Glutamatergic neuron (in vitro differentiated cells): ENCODE measurements at regions not wholly inside any gene's neighbourhood (a gene's known extent, or its start where the extent isn't known, plus 50 kb on each side); places are given as distances from the start of the nearest gene placed in this dataset.
"Not testable (repeated sequence)": the region's sequence is repeated elsewhere in the genome, so short reads cannot be mapped to it uniquely, and the experiment has no call there.

ENCODE experiments used
- DNase-seq: peaks from one replicate; pipeline ENCODE4 v3.0.0; 2022
- H3K27ac Mint-ChIP-seq: one replicate; pipeline ENCODE4 v1.8.0; 2020; ENCODE audit warnings: mild to moderate bottlenecking, mixed read lengths, inconsistent platforms; ENCODE audit not compliant: unreplicated experiment
- H3K27me3 Mint-ChIP-seq: one replicate; pipeline ENCODE4 v1.8.0; 2020; ENCODE audit warnings: mild to moderate bottlenecking, moderate library complexity, mixed read lengths, inconsistent platforms; ENCODE audit not compliant: unreplicated experiment
- H3K36me3 Mint-ChIP-seq: one replicate; pipeline ENCODE4 v1.8.0; 2020; ENCODE audit warnings: mild to moderate bottlenecking, mixed read lengths, inconsistent platforms; ENCODE audit not compliant: unreplicated experiment
- H3K4me1 Mint-ChIP-seq: one replicate; pipeline ENCODE4 v1.8.0; 2020; ENCODE audit warnings: mild to moderate bottlenecking, low read depth, mixed read lengths, inconsistent platforms; ENCODE audit not compliant: unreplicated experiment
- H3K4me3 Mint-ChIP-seq: one replicate; pipeline ENCODE4 v1.8.0; 2020; ENCODE audit warnings: mild to moderate bottlenecking, mixed read lengths, inconsistent platforms; ENCODE audit not compliant: unreplicated experiment
- H3K9me3 Mint-ChIP-seq: one replicate; pipeline ENCODE4 v1.8.0; 2020; ENCODE audit warnings: mild to moderate bottlenecking, moderate library complexity, mixed read lengths, inconsistent platforms; ENCODE audit not compliant: unreplicated experiment
- CTCF ChIP-seq: fragments of 200-600 bp; sonication (generic); IDR thresholded peaks from one replicate; pipeline ENCODE4 v1.5.0; 2021; ENCODE audit not compliant: partially characterized antibody, unreplicated experiment

GRCh38 chr1:232732344-232732910, 72.8 kb upstream of the MAP10 start:
- no peak for TF ChIP-seq CTCF
- H3K9me3 Mint-ChIP-seq: peaks cover 3% of the 10 kb centered on the region

DNA sequence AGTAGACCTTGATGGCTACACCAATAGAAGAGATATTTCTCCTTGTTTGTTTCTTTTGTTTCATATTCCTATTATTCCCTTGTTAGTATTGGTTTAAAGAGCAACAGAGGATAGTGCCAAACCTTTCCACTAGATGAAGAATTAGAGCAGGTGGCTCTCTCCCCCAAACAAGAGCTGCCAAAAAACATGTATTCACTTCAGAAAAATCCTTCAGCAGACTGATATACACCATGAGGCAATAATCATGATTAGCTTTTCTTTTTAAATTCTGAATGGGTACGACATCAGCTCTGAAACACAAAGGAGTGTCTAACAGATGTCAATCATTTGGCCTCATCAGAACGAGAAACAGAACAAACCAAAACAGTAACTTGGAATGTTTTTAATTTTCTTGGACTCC, 67.3 kb upstream of the MAP10 start:
- H3K36me3 Mint-ChIP-seq: no peaks in the 10 kb centered on the region
- H3K4me3 Mint-ChIP-seq: no peak overlapping the region
- TF ChIP-seq CTCF: no peak
- H3K9me3 Mint-ChIP-seq: peaks cover 3% of the 10 kb centered on the region
- H3K27ac Mint-ChIP-seq: no peak overlapping the region
- no peaks in the 10 kb centered on the region for H3K4me1 Mint-ChIP-seq
- H3K27me3 Mint-ChIP-seq: no peaks in the 10 kb centered on the region
- no peak for DNase-seq

More at GRCh38 chr1:232732344-232732910, 72.8 kb upstream of the MAP10 start:
- Mint-ChIP-seq H3K36me3 (peaks cover 6% of the 10 kb centered on the region), H3K27ac (no peak overlapping the region), H3K27me3 (peaks cover 2% of the 10 kb centered on the region), H3K4me3 (no peak overlapping the region), H3K4me1 (no peaks in the 10 kb centered on the region)
- no peak for DNase-seq

DNA sequence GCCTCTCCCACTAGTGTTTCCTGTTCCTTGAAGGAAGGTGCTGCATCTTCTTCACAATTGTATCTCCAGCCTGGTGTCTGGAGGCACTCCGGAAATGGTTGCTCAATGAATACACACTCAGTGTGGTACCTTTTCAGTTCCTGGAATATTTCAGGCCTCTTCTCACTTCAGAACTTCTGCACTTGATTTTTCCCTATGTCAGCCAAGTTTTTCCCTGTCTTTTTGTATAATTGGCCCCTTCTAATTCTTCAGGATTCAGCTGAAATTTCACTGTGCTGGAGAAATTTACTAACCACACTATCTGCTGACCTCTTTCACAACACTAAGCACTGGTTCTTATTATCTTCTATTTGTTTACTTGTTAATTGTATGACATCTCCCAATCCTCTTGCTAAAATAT, 61.2 kb upstream of the MAP10 start:
- Mint-ChIP-seq H3K27ac (no peak overlapping the region), H3K27me3 (peaks cover 1% of the 10 kb centered on the region), H3K36me3 (peaks cover 9% of the 10 kb centered on the region), H3K4me3 (no peak overlapping the region), H3K4me1 (no peaks in the 10 kb centered on the region), H3K9me3 (peaks cover 7% of the 10 kb centered on the region)
- no peak for TF ChIP-seq CTCF
- DNase-seq: no peak

GRCh38 chr1:232744847-232745246, 60.4 kb upstream of the MAP10 start:
- Mint-ChIP-seq H3K4me1 (no peaks in the 10 kb centered on the region), H3K27me3 (peaks cover 2% of the 10 kb centered on the region), H3K4me3 (no peak overlapping the region), H3K27ac (no peak overlapping the region), H3K36me3 (peaks cover 14% of the 10 kb centered on the region), H3K9me3 (peaks cover 8% of the 10 kb centered on the region)
- no peak for DNase-seq
- no peak for TF ChIP-seq CTCF

GRCh38 chr1:232745698-232746097, 59.5 kb upstream of the MAP10 start:
- H3K27ac Mint-ChIP-seq, H3K9me3 Mint-ChIP-seq, H3K27me3 Mint-ChIP-seq, DNase-seq, H3K4me1 Mint-ChIP-seq, H3K4me3 Mint-ChIP-seq: not testable (repeated sequence)
- H3K36me3 Mint-ChIP-seq: peaks cover 14% of the 10 kb centered on the region
